ENCODE measurements at regions not wholly inside any gene's neighbourhood (a gene's known extent, or its start where the extent isn't known, plus 50 kb on each side); places are given as distances from the start of the nearest gene placed in this dataset.

DNA sequence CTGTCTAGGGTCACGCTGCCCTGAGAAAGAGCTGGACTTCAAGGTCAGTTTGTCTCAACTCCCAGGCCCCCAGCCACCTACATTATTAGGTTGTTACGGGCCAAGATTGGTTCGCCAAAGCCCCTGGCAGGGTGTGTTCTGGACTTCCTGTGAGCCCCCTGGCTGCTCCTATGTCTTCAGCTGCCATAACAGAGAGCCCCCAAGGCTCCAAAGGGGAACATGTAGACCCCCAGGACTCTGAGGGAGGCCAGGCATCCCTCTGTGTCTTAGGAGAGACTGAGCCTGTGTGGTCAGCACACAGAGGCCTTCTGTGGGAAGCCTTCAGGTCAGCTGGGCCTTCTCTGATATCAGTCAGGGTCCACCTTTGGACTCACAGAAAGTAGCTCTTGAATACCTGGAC lies 58.3 kb downstream of the INHBB start:
- Histone ChIP-seq H3K23ac (ENCODE audit: insufficient read length, low read depth, low read length) (no peak overlapping the region), H3K4ac (ENCODE audit: low read depth, low read length) (no peak overlapping the region), H3K79me2 (ENCODE audit: insufficient read depth, low read length) (no peaks in the 10 kb centered on the region), H3K23me2 (ENCODE audit: insufficient read length, low read depth, low read length, poor library complexity, severe bottlenecking) (no peaks in the 10 kb centered on the region), H4K91ac (ENCODE audit: insufficient read length, low read depth, low read length) (no peak overlapping the region), H3K4me2 (ENCODE audit: insufficient read depth, insufficient read length, low read length) (no peak overlapping the region), H3K14ac (ENCODE audit: insufficient read depth, low read length) (no peak overlapping the region), H3K4me1 (ENCODE audit: insufficient read depth, low read length) (no peaks in the 10 kb centered on the region), H2BK5ac (ENCODE audit: insufficient read length, low read length) (no peak overlapping the region), H3K18ac (ENCODE audit: insufficient read length, low read depth, low read length) (no peak overlapping the region), H3K79me1 (ENCODE audit: insufficient read depth, low read depth, low read length, poor library complexity, severe bottlenecking) (no peaks in the 10 kb centered on the region), H2BK12ac (ENCODE audit: insufficient read length, low read depth, low read length) (no peak overlapping the region), H4K5ac (ENCODE audit: insufficient read length, low read depth, low read length) (no peak overlapping the region), H2AFZ (ENCODE audit: low read length) (no peak overlapping the region), H2BK20ac (ENCODE audit: low read depth, low read length, poor library complexity, severe bottlenecking) (no peak overlapping the region), H3K27ac (ENCODE audit: insufficient read length, low read depth, low read length) (no peak overlapping the region), H4K8ac (replicated peaks; ENCODE audit: insufficient read length, low read depth, low read length) (no peak overlapping the region), H2AK5ac (ENCODE audit: insufficient read length, low read length) (no peak overlapping the region), H2BK15ac (ENCODE audit: low read depth, low read length) (no peak overlapping the region), H4K20me1 (ENCODE audit: control insufficient read depth, insufficient read depth, insufficient read length) (no peaks in the 10 kb centered on the region), H3K27me3 (ENCODE audit: insufficient read depth, low read length) (no peaks in the 10 kb centered on the region; the same call in 1 of the 2 replicates), H3T11ph (ENCODE audit: low read length) (no peak overlapping the region), H3K9me3 (ENCODE audit: control insufficient read depth, low read depth, low read length) (no peaks in the 10 kb centered on the region), H2BK120ac (ENCODE audit: low read depth, low read length, poor library complexity, severe bottlenecking) (no peak overlapping the region), H3K56ac (ENCODE audit: insufficient read length, low read depth, low read length) (no peak overlapping the region), H3K9ac (ENCODE audit: extremely low read depth, insufficient read length, low read length) (no peak overlapping the region)
- Mint-ChIP-seq H3K27me3 (ENCODE audit: low read depth) (peaks cover 43% of the 10 kb centered on the region), H3K4me3 (no peak overlapping the region), H3K27ac (no peak overlapping the region), H3K9me3 (peaks cover 8 to 11% of the 10 kb centered on the region in 2 experiments; a peak in 4 of 5 replicates), H3K36me3 (ENCODE audit: insufficient read depth in 1 of 3, low read depth in 3 of 3) (no peaks in the 10 kb centered on the region), H3K4me1 (no peaks in the 10 kb centered on the region; a peak in 2 of 4 replicates)
- DNase-seq, result no peak
- WGBS (ENCODE audit: extremely low coverage, insufficient read length, low lambda C conversion rate), result no CpG with 5 or more reads among the region's 3 CpGs
- TF ChIP-seq, protein P1, sequence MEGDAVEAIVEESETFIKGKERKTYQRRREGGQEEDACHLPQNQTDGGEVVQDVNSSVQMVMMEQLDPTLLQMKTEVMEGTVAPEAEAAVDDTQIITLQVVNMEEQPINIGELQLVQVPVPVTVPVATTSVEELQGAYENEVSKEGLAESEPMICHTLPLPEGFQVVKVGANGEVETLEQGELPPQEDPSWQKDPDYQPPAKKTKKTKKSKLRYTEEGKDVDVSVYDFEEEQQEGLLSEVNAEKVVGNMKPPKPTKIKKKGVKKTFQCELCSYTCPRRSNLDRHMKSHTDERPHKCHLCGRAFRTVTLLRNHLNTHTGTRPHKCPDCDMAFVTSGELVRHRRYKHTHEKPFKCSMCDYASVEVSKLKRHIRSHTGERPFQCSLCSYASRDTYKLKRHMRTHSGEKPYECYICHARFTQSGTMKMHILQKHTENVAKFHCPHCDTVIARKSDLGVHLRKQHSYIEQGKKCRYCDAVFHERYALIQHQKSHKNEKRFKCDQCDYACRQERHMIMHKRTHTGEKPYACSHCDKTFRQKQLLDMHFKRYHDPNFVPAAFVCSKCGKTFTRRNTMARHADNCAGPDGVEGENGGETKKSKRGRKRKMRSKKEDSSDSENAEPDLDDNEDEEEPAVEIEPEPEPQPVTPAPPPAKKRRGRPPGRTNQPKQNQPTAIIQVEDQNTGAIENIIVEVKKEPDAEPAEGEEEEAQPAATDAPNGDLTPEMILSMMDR (conservative IDR thresholded peaks at IDR 0.05), result no peak

Data from H9 (cell line).